Left renal cortex interstitium (tissue), 4 donors: ENCODE measurements at regions not wholly inside any gene's neighbourhood (a gene's known extent, or its start where the extent isn't known, plus 50 kb on each side); places are given as distances from the start of the nearest gene placed in this dataset.
"Not testable (repeated sequence)": the region's sequence is repeated elsewhere in the genome, so short reads cannot be mapped to it uniquely, and the experiment has no call there.

Source experiments
- DNase-seq, 4 donors: peaks; one replicate each; pipeline ENCODE4 v3.0.0-alpha.2; 2013; ENCODE audit warnings: low read depth in 4 of 4, low spot score in 2 of 4, missing footprints in 1 of 4

- no peak for DNase-seq
These were observed 760.2 kb upstream of the SLC39A10 start for GRCh38 chr2:194896871-194897270.

- no peak for DNase-seq
These were observed 773.3 kb upstream of the SLC39A10 start for GRCh38 chr2:194883711-194884110.

GRCh38 chr2:194870974-194871535 lies 786.0 kb upstream of the SLC39A10 start:
- no peak for DNase-seq

- DNase-seq, result no peak
These were observed 789.7 kb upstream of the SLC39A10 start for GRCh38 chr2:194867328-194867727.

GRCh38 chr2:194854941-194855340 lies 802.1 kb upstream of the SLC39A10 start:
- DNase-seq, result no peak

GRCh38 chr2:194842871-194843270 lies 814.2 kb upstream of the SLC39A10 start:
- DNase-seq, result no peak

GRCh38 chr2:194834371-194834770 lies 822.7 kb upstream of the SLC39A10 start:
- not testable (repeated sequence) for DNase-seq

GRCh38 chr2:194826241-194826640 lies 830.8 kb upstream of the SLC39A10 start:
- no peak for DNase-seq

- no peak for DNase-seq
These were observed 832.6 kb upstream of the SLC39A10 start for GRCh38 chr2:194824450-194824849.

- no peak for DNase-seq
These were observed 834.4 kb upstream of the SLC39A10 start for GRCh38 chr2:194822657-194823056.

GRCh38 chr2:194822097-194822496 lies 834.9 kb upstream of the SLC39A10 start:
- DNase-seq, result no peak

GRCh38 chr2:194819367-194819766 lies 837.7 kb upstream of the SLC39A10 start:
- DNase-seq, result no peak

- no peak for DNase-seq
These were observed 841.6 kb upstream of the SLC39A10 start for GRCh38 chr2:194815475-194815874.

- DNase-seq, result no peak
These were observed 854.4 kb upstream of the SLC39A10 start for GRCh38 chr2:194802589-194802988.

- not testable (repeated sequence) for DNase-seq
These were observed 870.0 kb upstream of the SLC39A10 start for GRCh38 chr2:194787071-194787470.

GRCh38 chr2:194771394-194771793 lies 885.6 kb upstream of the SLC39A10 start:
- not testable (repeated sequence) for DNase-seq

GRCh38 chr2:194769030-194769429 lies 888.0 kb upstream of the SLC39A10 start:
- no peak for DNase-seq

GRCh38 chr2:194765723-194766122 lies 891.3 kb upstream of the SLC39A10 start:
- no peak for DNase-seq

GRCh38 chr2:194750926-194751325 lies 906.1 kb upstream of the SLC39A10 start:
- no peak for DNase-seq

GRCh38 chr2:194745557-194746146 lies 911.4 kb upstream of the SLC39A10 start:
- DNase-seq, result no peak

- no peak for DNase-seq
These were observed 914.3 kb upstream of the SLC39A10 start for GRCh38 chr2:194742706-194743105.

- DNase-seq, result no peak
These were observed 917.8 kb upstream of the SLC39A10 start for GRCh38 chr2:194739217-194739616.
